ENCODE measurements at regions not wholly inside any gene's neighbourhood (a gene's known extent, or its start where the extent isn't known, plus 50 kb on each side); places are given as distances from the start of the nearest gene placed in this dataset.

DNA sequence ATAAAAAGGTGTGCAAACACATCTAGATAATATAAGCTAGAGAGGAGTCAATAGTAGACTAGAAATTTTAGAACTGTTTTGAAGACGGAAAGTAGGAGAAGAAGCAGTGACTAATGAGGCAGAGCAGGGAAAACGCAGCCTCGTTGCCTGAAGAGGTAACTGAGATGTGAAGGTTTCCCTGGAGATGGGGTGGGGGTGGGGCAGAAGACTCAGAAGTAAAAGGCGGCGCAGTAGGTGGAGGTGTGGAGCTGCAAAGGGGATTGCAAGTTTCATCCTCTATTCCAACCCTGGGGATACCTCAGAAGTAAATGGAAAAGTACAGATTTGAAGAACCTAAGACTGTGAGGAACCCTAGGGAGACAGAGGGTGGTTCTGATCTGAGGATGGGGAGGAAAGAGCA is 109.5 kb downstream of the TMPRSS5 start:
- Histone ChIP-seq H3K27me3 (replicated peaks in 1 of 2; ENCODE audit: control insufficient read depth in 2 of 2, insufficient read depth in 2 of 2, low read length in 1 of 2) (no peaks in the 10 kb centered on the region; a peak in 1 of 4 replicates), H2AFZ (ENCODE audit: control insufficient read depth, low read depth, low read length) (no peak overlapping the region), H3K9ac (ENCODE audit: control insufficient read depth, insufficient read depth, low read length) (no peak overlapping the region), H4K20me1 (ENCODE audit: control insufficient read depth, insufficient read depth) (no peaks in the 10 kb centered on the region), H3K9me3 (replicated peaks; ENCODE audit: control insufficient read depth, insufficient read depth, low read length) (no peaks in the 10 kb centered on the region), H3K4me3 (no peak overlapping the region), H3K79me2 (ENCODE audit: control insufficient read depth, insufficient read depth, low read length) (no peaks in the 10 kb centered on the region), H3K4me1 (ENCODE audit: control insufficient read depth, insufficient read depth, low read length) (no peaks in the 10 kb centered on the region), H3K4me2 (ENCODE audit: control insufficient read depth, insufficient read depth) (no peak overlapping the region), H3K27ac (ENCODE audit: control insufficient read depth, insufficient read depth) (no peak overlapping the region), H3K36me3 (ENCODE audit: control insufficient read depth in 2 of 2, insufficient read depth in 2 of 2, low read length in 1 of 2) (no peaks in the 10 kb centered on the region)
- TF ChIP-seq, protein P1, sequence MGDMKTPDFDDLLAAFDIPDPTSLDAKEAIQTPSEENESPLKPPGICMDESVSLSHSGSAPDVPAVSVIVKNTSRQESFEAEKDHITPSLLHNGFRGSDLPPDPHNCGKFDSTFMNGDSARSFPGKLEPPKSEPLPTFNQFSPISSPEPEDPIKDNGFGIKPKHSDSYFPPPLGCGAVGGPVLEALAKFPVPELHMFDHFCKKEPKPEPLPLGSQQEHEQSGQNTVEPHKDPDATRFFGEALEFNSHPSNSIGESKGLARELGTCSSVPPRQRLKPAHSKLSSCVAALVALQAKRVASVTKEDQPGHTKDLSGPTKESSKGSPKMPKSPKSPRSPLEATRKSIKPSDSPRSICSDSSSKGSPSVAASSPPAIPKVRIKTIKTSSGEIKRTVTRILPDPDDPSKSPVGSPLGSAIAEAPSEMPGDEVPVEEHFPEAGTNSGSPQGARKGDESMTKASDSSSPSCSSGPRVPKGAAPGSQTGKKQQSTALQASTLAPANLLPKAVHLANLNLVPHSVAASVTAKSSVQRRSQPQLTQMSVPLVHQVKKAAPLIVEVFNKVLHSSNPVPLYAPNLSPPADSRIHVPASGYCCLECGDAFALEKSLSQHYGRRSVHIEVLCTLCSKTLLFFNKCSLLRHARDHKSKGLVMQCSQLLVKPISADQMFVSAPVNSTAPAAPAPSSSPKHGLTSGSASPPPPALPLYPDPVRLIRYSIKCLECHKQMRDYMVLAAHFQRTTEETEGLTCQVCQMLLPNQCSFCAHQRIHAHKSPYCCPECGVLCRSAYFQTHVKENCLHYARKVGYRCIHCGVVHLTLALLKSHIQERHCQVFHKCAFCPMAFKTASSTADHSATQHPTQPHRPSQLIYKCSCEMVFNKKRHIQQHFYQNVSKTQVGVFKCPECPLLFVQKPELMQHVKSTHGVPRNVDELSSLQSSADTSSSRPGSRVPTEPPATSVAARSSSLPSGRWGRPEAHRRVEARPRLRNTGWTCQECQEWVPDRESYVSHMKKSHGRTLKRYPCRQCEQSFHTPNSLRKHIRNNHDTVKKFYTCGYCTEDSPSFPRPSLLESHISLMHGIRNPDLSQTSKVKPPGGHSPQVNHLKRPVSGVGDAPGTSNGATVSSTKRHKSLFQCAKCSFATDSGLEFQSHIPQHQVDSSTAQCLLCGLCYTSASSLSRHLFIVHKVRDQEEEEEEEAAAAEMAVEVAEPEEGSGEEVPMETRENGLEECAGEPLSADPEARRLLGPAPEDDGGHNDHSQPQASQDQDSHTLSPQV (IDR thresholded peaks at IDR 0.05) = no peak
- TF ChIP-seq SREBF2 (IDR thresholded peaks at IDR 0.05; ENCODE audit: low read length) (no peak), E2F4 (IDR thresholded peaks at IDR 0.05; ENCODE audit: low read depth, low read length) (no peak), GATAD2B (conservative IDR thresholded peaks at IDR 0.05; ENCODE audit: low read depth) (no peak)
- FAIRE-seq (no peak), DNase-seq (ENCODE audit: low read depth, low spot score) (no peak), ATAC-seq (no peak)
- in situ Hi-C loops (cut with MboI) = no loop called here
- RAD21 ChIA-PET (ENCODE audit: unreplicated experiment) = no interaction called here
- CTCF ChIA-PET = no interaction called here
- POLR2A ChIA-PET = no interaction called here
- BruUV-seq (replicated peaks) = no TSS peak
- intact Hi-C loops (cut with micrococcal nuclease; ENCODE audit: unreplicated experiment) = no loop called here
- SMC1A ChIA-PET (ENCODE audit: uncharacterized antibody, unreplicated experiment) = no interaction called here
- WGBS (ENCODE audit: insufficient coverage, insufficient replicate concordance, low lambda C conversion rate, missing lambda C conversion rate) = 52% methylated on average over 5 of the region's 5 CpGs
